H1 (cell line): ENCODE measurements at regions not wholly inside any gene's neighbourhood (a gene's known extent, or its start where the extent isn't known, plus 50 kb on each side); places are given as distances from the start of the nearest gene placed in this dataset.

Experiments used
- CTCF ChIA-PET: fragments of 300-600 bp; sonication (Branson Sonifier 250); formaldehyde crosslinking; loops from one replicate; lab custom pipeline; 2021; ENCODE audit not compliant: partially characterized antibody; lab: Charles Lee
- POLR2A ChIA-PET: fragments of 300-600 bp; sonication (Branson Sonifier 250); formaldehyde crosslinking; loops from one replicate; lab custom pipeline; 2021; ENCODE audit warnings: inconsistent platforms; ENCODE audit not compliant: partially characterized antibody; lab: Charles Lee
- DNase-seq, 2 experiments: peaks; one replicate each; pipeline versions ENCODE4 v3.0.0 to v3.0.0-alpha.2; 2010 to 2022; ENCODE audit warnings: low spot score in 2 of 2, low read depth in 1 of 2, mixed read lengths in 1 of 2
- FAIRE-seq: peaks from 2 replicates; lab custom pipeline; 2011; peaks lifted over from hg19 to GRCh38; lab: Jason Lieb, UNC
- H2AFZ ChIP-seq: 2 replicates; pipeline ENCODE4 v1.8.1; 2012; ENCODE audit warnings: low read length, inconsistent platforms
- H2AK5ac ChIP-seq: 2 replicates; pipeline ENCODE4 v1.6.1; 2013; ENCODE audit warnings: low read depth, low read length
- H2BK120ac ChIP-seq: replicated peaks from 2 replicates; pipeline ENCODE3; 2013; ENCODE audit warnings: low read depth, low read length, inconsistent platforms
- H2BK12ac ChIP-seq: 2 replicates; pipeline ENCODE4 v1.6.1; 2013; ENCODE audit warnings: low read depth, low read length
- H2BK15ac ChIP-seq: 2 replicates; pipeline ENCODE4 v1.6.1; 2013; ENCODE audit warnings: low read length
- H2BK20ac ChIP-seq: 2 replicates; pipeline ENCODE4 v1.6.1; 2013; ENCODE audit warnings: low read length
- H2BK5ac ChIP-seq: 2 replicates; pipeline ENCODE4 v1.6.1; 2013; ENCODE audit warnings: low read depth, low read length
- H3K14ac ChIP-seq: 2 replicates; pipeline ENCODE4 v1.6.1; 2013; ENCODE audit warnings: inconsistent platforms; ENCODE audit not compliant: insufficient read length
- H3K18ac ChIP-seq: 2 replicates; pipeline ENCODE4 v1.6.1; 2013; ENCODE audit warnings: low read length; ENCODE audit errors: extremely low read depth
- H3K23ac ChIP-seq: 2 replicates; pipeline ENCODE4 v1.6.1; 2013; ENCODE audit warnings: inconsistent platforms; ENCODE audit not compliant: insufficient read length
- H3K23me2 ChIP-seq: 2 replicates; pipeline ENCODE4 v1.6.1; 2013; ENCODE audit warnings: low read depth, low read length
- H3K27ac ChIP-seq: 2 replicates; pipeline ENCODE4 v1.6.1; 2011; ENCODE audit warnings: low read depth, low read length, inconsistent platforms
- H3K27me3 ChIP-seq, 4 experiments: replicated peaks in 1 of 4; 1 replicate in 1 of 4; 2 replicates in 3 of 4; pipeline versions ENCODE4 v1.6.1 to v1.8.1; 2011 to 2013; ENCODE audit warnings: low read length in 3 of 4, mild to moderate bottlenecking in 3 of 4, inconsistent platforms in 2 of 4, mixed read lengths in 2 of 4, moderate library complexity in 1 of 4; ENCODE audit not compliant: control insufficient read depth in 3 of 4, insufficient read depth in 3 of 4; ENCODE audit errors: extremely low read depth in 1 of 4
- H3K36me3 ChIP-seq, 4 experiments: 2 replicates each; pipeline versions ENCODE4 v1.6.1 to v1.8.1; 2011 to 2013; ENCODE audit warnings: mild to moderate bottlenecking in 4 of 4, low read length in 3 of 4, moderate library complexity in 2 of 4, control low read depth in 1 of 4, inconsistent platforms in 1 of 4; ENCODE audit not compliant: insufficient read depth in 4 of 4, control insufficient read depth in 2 of 4
- H3K4ac ChIP-seq: replicated peaks from 2 replicates; pipeline ENCODE3; 2013; ENCODE audit warnings: low read length, low read depth, mixed read lengths, inconsistent platforms; ENCODE audit not compliant: insufficient read length
- H3K4me1 ChIP-seq, 4 experiments: replicated peaks in 1 of 4; 1 replicate in 1 of 4; 2 replicates in 3 of 4; pipeline versions ENCODE4 v1.6.1 to v1.8.1; 2011 to 2013; ENCODE audit warnings: low read length in 3 of 4, inconsistent platforms in 2 of 4, mixed read lengths in 1 of 4; ENCODE audit not compliant: insufficient read depth in 4 of 4, control insufficient read depth in 3 of 4
- H3K4me2 ChIP-seq, 2 experiments: 2 replicates each; pipeline versions ENCODE4 v1.6.1 to v1.8.1; 2011 to 2013; ENCODE audit warnings: low read depth in 2 of 2, low read length in 2 of 2, control low read depth in 1 of 2, inconsistent platforms in 1 of 2, mild to moderate bottlenecking in 1 of 2; ENCODE audit not compliant: insufficient read depth in 1 of 2
- H3K4me3 ChIP-seq, 4 experiments: fragments of 200-600, 300-600 bp in 1 of 4; sonication (generic), shearing (Covaris generic), sonication (Bioruptor Twin) in 1 of 4; 2 replicates each; pipeline versions ENCODE4 v1.5.1 to v1.8.1; 2011 to 2016; ENCODE audit warnings: low read length in 4 of 4, low read depth in 3 of 4, control low read depth in 2 of 4, inconsistent platforms in 2 of 4, mild to moderate bottlenecking in 2 of 4, mixed read lengths in 1 of 4, moderate library complexity in 1 of 4; ENCODE audit not compliant: insufficient read depth in 2 of 4; ENCODE audit errors: extremely low read depth in 1 of 4
- H3K56ac ChIP-seq: replicated peaks from 2 replicates; pipeline ENCODE3; 2013; ENCODE audit warnings: low read depth, mild to moderate bottlenecking, mixed read lengths, low read length, inconsistent platforms; ENCODE audit not compliant: insufficient read length
- H3K79me1 ChIP-seq: 2 replicates; pipeline ENCODE4 v1.6.1; 2013; ENCODE audit warnings: low read depth, low read length, control low read depth
- H3K79me2 ChIP-seq, 2 experiments: 2 replicates each; pipeline versions ENCODE4 v1.6.1 to v1.8.1; 2012 to 2013; ENCODE audit warnings: low read length in 2 of 2, mild to moderate bottlenecking in 2 of 2, inconsistent platforms in 1 of 2; ENCODE audit not compliant: insufficient read depth in 2 of 2, control insufficient read depth in 1 of 2
- H3K9ac ChIP-seq, 4 experiments: replicated peaks in 1 of 4; 1 replicate in 1 of 4; 2 replicates in 3 of 4; pipeline versions ENCODE4 v1.6.1 to v1.8.1; 2011 to 2013; ENCODE audit warnings: low read depth in 3 of 4, low read length in 3 of 4, control low read depth in 2 of 4, mild to moderate bottlenecking in 2 of 4, moderate library complexity in 2 of 4, inconsistent platforms in 1 of 4; ENCODE audit errors: extremely low read depth in 1 of 4
- H3K9me3 ChIP-seq, 2 experiments: 2 replicates each; pipeline versions ENCODE4 v1.6.1 to v1.8.1; 2012 to 2013; ENCODE audit warnings: mild to moderate bottlenecking in 2 of 2, moderate library complexity in 2 of 2, control low read depth in 1 of 2, inconsistent platforms in 1 of 2, low read depth in 1 of 2, low read length in 1 of 2, mixed read lengths in 1 of 2; ENCODE audit not compliant: insufficient read depth in 2 of 2
- H4K20me1 ChIP-seq, 2 experiments: replicated peaks in 1 of 2; 2 replicates each; pipeline versions ENCODE3 to v1.8.1; 2011 to 2013; ENCODE audit warnings: inconsistent platforms in 2 of 2, low read length in 2 of 2, mild to moderate bottlenecking in 1 of 2; ENCODE audit not compliant: insufficient read depth in 2 of 2, control insufficient read depth in 1 of 2
- H4K5ac ChIP-seq: 2 replicates; pipeline ENCODE4 v1.6.1; 2013; ENCODE audit warnings: low read length, low read depth, mixed read lengths, inconsistent platforms; ENCODE audit not compliant: insufficient read length
- H4K8ac ChIP-seq: 2 replicates; pipeline ENCODE4 v1.8.0; 2013; ENCODE audit warnings: mild to moderate bottlenecking, moderate library complexity, low read length, inconsistent platforms; ENCODE audit not compliant: insufficient read depth; ENCODE audit errors: extremely low read depth
- H4K91ac ChIP-seq: replicated peaks from 2 replicates; pipeline ENCODE3; 2013; ENCODE audit warnings: low read length, mixed read lengths, inconsistent platforms; ENCODE audit not compliant: insufficient read length
- ASH2L ChIP-seq: fragments of 200-600, 300-600 bp; sonication (generic); IDR thresholded peaks from one replicate; pipeline ENCODE4 v1.7.1; 2017; ENCODE audit warnings: low read length
- BACH1 ChIP-seq: IDR thresholded peaks from 2 replicates; pipeline ENCODE4 v1.6.1; 2012; ENCODE audit warnings: low read length, improper control_type of control experiment
- HDAC6 ChIP-seq: IDR thresholded peaks from one replicate; pipeline ENCODE4 v1.7.1; 2012; ENCODE audit warnings: low read depth, mild to moderate bottlenecking, inconsistent platforms, low read length, moderate library complexity
- MAX ChIP-seq: IDR thresholded peaks from 2 replicates; pipeline ENCODE4 v1.6.1; 2012; ENCODE audit warnings: inconsistent platforms
- PHF8 ChIP-seq: fragments of 200-600 bp; sonication (generic); conservative IDR thresholded peaks from 2 replicates; pipeline ENCODE4 v1.7.1; 2012; ENCODE audit warnings: low read depth, mild to moderate bottlenecking, inconsistent platforms, low read length, moderate library complexity
- POU5F1 ChIP-seq: IDR thresholded peaks from 2 replicates; pipeline ENCODE4 v1.6.1; 2011; ENCODE audit warnings: low read depth, mild to moderate bottlenecking, low read length, moderate library complexity
- RFX5 ChIP-seq: IDR thresholded peaks from 2 replicates; pipeline ENCODE4 v1.6.1; 2011; ENCODE audit warnings: low read depth, low read length, improper control_type of control experiment, borderline replicate concordance
- RNF2 ChIP-seq: fragments of 200-900, 300-1000 bp; sonication (generic); IDR thresholded peaks from 2 replicates; pipeline ENCODE4 v1.7.1; 2016; ENCODE audit warnings: borderline replicate concordance, low read depth, mild to moderate bottlenecking, antibody characterized with exemption, low read length; ENCODE audit not compliant: poor library complexity, severe bottlenecking; ENCODE audit errors: missing control alignments
- RXRA ChIP-seq: IDR thresholded peaks from 2 replicates; pipeline ENCODE4 v1.6.1; 2011; ENCODE audit warnings: low read depth, mild to moderate bottlenecking, low read length, moderate library complexity; ENCODE audit not compliant: insufficient read depth
- SIN3A ChIP-seq, 2 experiments: IDR thresholded peaks in 1 of 2; conservative IDR thresholded peaks in 1 of 2; 2 replicates each; pipeline ENCODE4 v1.6.1; 2011 to 2012; ENCODE audit warnings: low read length in 2 of 2, improper control_type of control experiment in 1 of 2, low read depth in 1 of 2, mild to moderate bottlenecking in 1 of 2
- USF2 ChIP-seq: IDR thresholded peaks from 2 replicates; pipeline ENCODE4 v1.6.1; 2011; ENCODE audit warnings: low read length, improper control_type of control experiment
- WGBS, 2 experiments: shearing (Covaris generic) in 1 of 2; methylation state at CpG; one replicate each; pipeline versions ENCODE4 v1.1.6 to v1.1.7; 2013 to 2015; ENCODE audit warnings: low lambda C conversion rate in 2 of 2, mixed read lengths in 2 of 2, inconsistent platforms in 1 of 2, low coverage in 1 of 2, missing lambda C conversion rate in 1 of 2; ENCODE audit not compliant: insufficient replicate concordance in 2 of 2, insufficient coverage in 1 of 2, insufficient read length in 1 of 2; ENCODE audit errors: extremely low coverage in 1 of 2, missing lambda C conversion rate in 1 of 2; 5-methylcytosine and 5-hydroxymethylcytosine counted together

- Histone ChIP-seq H3K23me2 (0 out of 2 replicates have a peak, but pooled peaks cover 2% of the 10 kb centered on the region), H3K9me3 (no peaks in the 10 kb centered on the region), H3K9ac (no peak overlapping the region), H2AK5ac (no peak overlapping the region), H3K23ac (no peak overlapping the region), H2BK20ac (no peak overlapping the region), H3K79me1 (no peaks in the 10 kb centered on the region), H3K56ac (no peak overlapping the region), H3K4me3 (no peak overlapping the region), H4K20me1 (no peaks in the 10 kb centered on the region), H2BK5ac (no peak overlapping the region), H2BK15ac (no peak overlapping the region), H2BK120ac (no peak overlapping the region), H3K18ac (no peak overlapping the region), H3K27me3 (no peaks in the 10 kb centered on the region; a peak in 2 of 7 replicates), H3K27ac (no peak overlapping the region), H3K79me2 (no peaks in the 10 kb centered on the region), H3K4ac (no peak overlapping the region), H4K5ac (no peak overlapping the region), H4K91ac (no peak overlapping the region), H3K14ac (no peak overlapping the region), H3K4me1 (no peaks in the 10 kb centered on the region), H3K4me2 (no peak overlapping the region), H4K8ac (no peak overlapping the region), H2AFZ (no peak overlapping the region), H3K36me3 (no peaks in the 10 kb centered on the region), H2BK12ac (no peak overlapping the region)
- POLR2A ChIA-PET, result interaction anchor here (1.9 kb wide), 1 partner anchor 13 kb away, joined by 4 read pairs; no protein-coding TSS in a partner anchor
- WGBS, 2 experiments, result 88% methylated on average over 13 of the region's 13 CpGs; no CpG with 5 or more reads in 1 of the 2 experiments
- FAIRE-seq (no peak), DNase-seq (no peak)
- CTCF ChIA-PET, result interaction anchor here (0.7 to 1.4 kb wide), 3 partner anchors 10 to 113 kb away, joined by 3 to 4 read pairs (median 3); no protein-coding TSS in a partner anchor
- TF ChIP-seq PHF8 (no peak), RFX5 (no peak), ASH2L (no peak), HDAC6 (no peak), BACH1 (no peak), USF2 (no peak), POU5F1 (no peak), RNF2 (no peak), MAX (no peak), RXRA (no peak), SIN3A (conservative IDR thresholded peaks at IDR 0.05 in 1 of 2, IDR thresholded peaks at IDR 0.05 in 1 of 2; ENCODE audit: low read depth in 1 of 2, low read length in 2 of 2) (no peak)
Measured at GRCh38 chr5:135137146-135137915, 103.3 kb upstream of the PITX1 start.
